Fibroblast of lung (primary cell): ENCODE measurements at regions not wholly inside any gene's neighbourhood (a gene's known extent, or its start where the extent isn't known, plus 50 kb on each side); places are given as distances from the start of the nearest gene placed in this dataset.

ENCODE experiments used
- DNase-seq, 2 donors: peaks; one replicate each; pipeline versions ENCODE4 v3.0.0 to v3.0.0-alpha.2; 2010; ENCODE audit warnings: low read depth in 2 of 2
- H2AFZ ChIP-seq: 2 replicates; pipeline ENCODE4 v1.5.1; 2012; ENCODE audit warnings: low read length, control low read depth, inconsistent platforms
- H3K27ac ChIP-seq: 2 replicates; pipeline ENCODE4 v1.5.1; 2011; ENCODE audit warnings: low read length, control low read depth; ENCODE audit not compliant: insufficient read depth
- H3K27me3 ChIP-seq: 2 replicates; pipeline ENCODE4 v1.5.1; 2011; ENCODE audit warnings: mild to moderate bottlenecking, low read length; ENCODE audit not compliant: control insufficient read depth, insufficient read depth
- H3K36me3 ChIP-seq: 2 replicates; pipeline ENCODE4 v1.5.1; 2011; ENCODE audit warnings: low read length; ENCODE audit not compliant: control insufficient read depth, insufficient read depth
- H3K4me1 ChIP-seq: 2 replicates; pipeline ENCODE4 v1.5.1; 2011; ENCODE audit warnings: low read length; ENCODE audit not compliant: control insufficient read depth, insufficient read depth; ENCODE audit errors: extremely low read depth
- H3K4me2 ChIP-seq: 2 replicates; pipeline ENCODE4 v1.5.1; 2011; ENCODE audit warnings: low read length, control low read depth; ENCODE audit not compliant: insufficient read depth; ENCODE audit errors: extremely low read depth
- H3K4me3 ChIP-seq, 4 experiments: fragments of 200-600 bp in 1 of 4; sonication (generic) in 1 of 4; replicated peaks in 1 of 4; 2 replicates each; pipeline ENCODE4 v1.5.1; 2011 to 2016; ENCODE audit warnings: low read length in 4 of 4, low read depth in 3 of 4, mild to moderate bottlenecking in 3 of 4, control low read depth in 2 of 4, inconsistent platforms in 1 of 4, mixed read lengths in 1 of 4; ENCODE audit not compliant: insufficient read depth in 1 of 4; ENCODE audit errors: control extremely low read depth in 1 of 4
- H3K79me2 ChIP-seq: 2 replicates; pipeline ENCODE4 v1.5.1; 2012; ENCODE audit warnings: mild to moderate bottlenecking, low read length, inconsistent platforms; ENCODE audit not compliant: control insufficient read depth, insufficient read depth
- H3K9ac ChIP-seq: 2 replicates; pipeline ENCODE4 v1.5.1; 2011; ENCODE audit warnings: mild to moderate bottlenecking, low read length, control low read depth; ENCODE audit not compliant: insufficient read depth
- H3K9me3 ChIP-seq: 2 replicates; pipeline ENCODE4 v1.5.1; 2012; ENCODE audit warnings: low read depth, low read length; ENCODE audit not compliant: control insufficient read depth, insufficient read depth
- H4K20me1 ChIP-seq: 2 replicates; pipeline ENCODE4 v1.5.1; 2011; ENCODE audit warnings: low read length; ENCODE audit not compliant: control insufficient read depth, insufficient read depth; ENCODE audit errors: extremely low read depth
- CTCF ChIP-seq, 2 donors: IDR thresholded peaks in 1 of 2; conservative IDR thresholded peaks in 1 of 2; 1 replicate in 1 of 2; 2 replicates in 1 of 2; pipeline ENCODE4 v1.5.1; 2011 to 2012; ENCODE audit warnings: low read length in 2 of 2, control low read depth in 1 of 2, inconsistent platforms in 1 of 2, low read depth in 1 of 2, mild to moderate bottlenecking in 1 of 2
- EZH2 ChIP-seq: IDR thresholded peaks from 2 replicates; pipeline ENCODE4 v1.5.1; 2012; ENCODE audit warnings: low read length, control low read depth, mild to moderate bottlenecking; ENCODE audit errors: missing control alignments

- TF ChIP-seq EZH2 (no peak), CTCF (conservative IDR thresholded peaks at IDR 0.05 in 1 of 2, IDR thresholded peaks at IDR 0.05 in 1 of 2; ENCODE audit: low read depth in 1 of 2, low read length in 2 of 2) (no peak)
- no peaks in the 10 kb centered on the region for H3K27me3 ChIP-seq
- H3K4me3 ChIP-seq = no peak overlapping the region
- no peaks in the 10 kb centered on the region for H3K9me3 ChIP-seq
- H3K36me3 ChIP-seq = no peaks in the 10 kb centered on the region
- no peaks in the 10 kb centered on the region for H3K4me1 ChIP-seq
- no peak overlapping the region for H3K27ac ChIP-seq
- no peak overlapping the region for H3K4me2 ChIP-seq
- no peaks in the 10 kb centered on the region for H4K20me1 ChIP-seq
- H2AFZ ChIP-seq = no peak overlapping the region
- no peak overlapping the region for H3K9ac ChIP-seq
- peak in 1 of 2 donors; percentile 58 for DNase-seq
- no peaks in the 10 kb centered on the region for H3K79me2 ChIP-seq
These were observed 1089.3 kb upstream of the CELF4 start for GRCh38 chr18:38654946-38655345.

- no peaks in the 10 kb centered on the region for H3K27me3 ChIP-seq
- H3K36me3 ChIP-seq = no peaks in the 10 kb centered on the region
- no peak overlapping the region for H2AFZ ChIP-seq
- H3K4me1 ChIP-seq = no peaks in the 10 kb centered on the region
- H3K4me2 ChIP-seq = no peak overlapping the region
- H3K27ac ChIP-seq = no peak overlapping the region
- DNase-seq = no peak
- no peak overlapping the region for H3K4me3 ChIP-seq
- TF ChIP-seq EZH2 = no peak
- no peak for TF ChIP-seq CTCF (conservative IDR thresholded peaks at IDR 0.05 in 1 of 2, IDR thresholded peaks at IDR 0.05 in 1 of 2; ENCODE audit: low read depth in 1 of 2, low read length in 2 of 2)
- H4K20me1 ChIP-seq = no peaks in the 10 kb centered on the region
- no peaks in the 10 kb centered on the region for H3K79me2 ChIP-seq
- no peak overlapping the region for H3K9ac ChIP-seq
- H3K9me3 ChIP-seq = no peaks in the 10 kb centered on the region
These were observed 1086.1 kb upstream of the CELF4 start for GRCh38 chr18:38651736-38652135.

- no peaks in the 10 kb centered on the region for H3K4me1 ChIP-seq
- H3K9ac ChIP-seq = no peak overlapping the region
- H3K36me3 ChIP-seq = no peaks in the 10 kb centered on the region
- H3K27me3 ChIP-seq = no peaks in the 10 kb centered on the region
- no peak overlapping the region for H3K27ac ChIP-seq
- no peaks in the 10 kb centered on the region for H3K9me3 ChIP-seq
- H4K20me1 ChIP-seq = no peaks in the 10 kb centered on the region
- no peak overlapping the region for H3K4me2 ChIP-seq
- H2AFZ ChIP-seq = no peak overlapping the region
- H3K79me2 ChIP-seq = no peaks in the 10 kb centered on the region
- no peak overlapping the region for H3K4me3 ChIP-seq
- no peak for TF ChIP-seq CTCF (conservative IDR thresholded peaks at IDR 0.05 in 1 of 2, IDR thresholded peaks at IDR 0.05 in 1 of 2; ENCODE audit: low read depth in 1 of 2, low read length in 2 of 2)
- no peak for TF ChIP-seq EZH2
- DNase-seq = no peak
These were observed 1082.6 kb upstream of the CELF4 start for GRCh38 chr18:38648179-38648578.
